GM18861 (cell line): ENCODE measurements at regions not wholly inside any gene's neighbourhood (a gene's known extent, or its start where the extent isn't known, plus 50 kb on each side); places are given as distances from the start of the nearest gene placed in this dataset.

Experiments used
- ATAC-seq: cut with Tn5 transposase; IDR thresholded peaks from one replicate; pipeline ENCODE4 v1.9.1; 2021; ENCODE audit not compliant: unreplicated experiment

GRCh38 chr12:65759735-65760134, 64.5 kb upstream of the HMGA2 start:
- ATAC-seq, result no peak

- no peak for ATAC-seq
Observed at GRCh38 chr12:65761301-65761700, 63.0 kb upstream of the HMGA2 start.

GRCh38 chr12:65764325-65764724, 60.0 kb upstream of the HMGA2 start:
- ATAC-seq, result no peak

GRCh38 chr12:65765436-65765813, 58.9 kb upstream of the HMGA2 start:
- ATAC-seq, result no peak

- no peak for ATAC-seq
Observed at GRCh38 chr12:65769880-65770279, 54.4 kb upstream of the HMGA2 start.
